Panc1 (cell line): ENCODE measurements at regions not wholly inside any gene's neighbourhood (a gene's known extent, or its start where the extent isn't known, plus 50 kb on each side); places are given as distances from the start of the nearest gene placed in this dataset.

Experiments used
- ATAC-seq: fragments of 200-7000 bp; cut with Tn5 transposase; 2 replicates; pipeline ENCODE4 v1.9.1; 2020; ENCODE audit warnings: mild to moderate bottlenecking, moderate library complexity
- BruUV-seq: library from RNA; stranded (reverse); fragments of 400-500 nt; replicated peaks from 2 replicates; lab custom pipeline; 2021; lab: Mats Ljungman, UMichigan
- CTCF ChIA-PET: fragments of 300-600 bp; sonication (Branson Sonifier 250); formaldehyde crosslinking; loops from one replicate; lab custom pipeline; 2022; ENCODE audit warnings: antibody characterized with exemption; lab: Charles Lee
- POLR2A ChIA-PET: fragments of 300-600 bp; sonication (Branson Sonifier 250); formaldehyde crosslinking; loops from one replicate; lab custom pipeline; 2022; ENCODE audit warnings: antibody characterized with exemption; lab: Charles Lee
- DNase-seq: peaks from one replicate; pipeline ENCODE4 v3.0.0-alpha.2; 2010; ENCODE audit warnings: low read depth, low spot score
- H3K27ac ChIP-seq: 2 replicates; pipeline ENCODE4 v1.5.1; 2011; ENCODE audit warnings: mild to moderate bottlenecking, low read length, inconsistent platforms
- H3K27me3 ChIP-seq: fragments of 200-500 bp; sonication (Bioruptor generic); 2 replicates; pipeline ENCODE4 v1.6.0; 2014; ENCODE audit warnings: low read length, inconsistent platforms; ENCODE audit not compliant: control insufficient read depth, insufficient read depth
- H3K36me3 ChIP-seq: fragments of 200-500 bp; sonication (Bioruptor generic); 2 replicates; pipeline ENCODE4 v1.5.1; 2014; ENCODE audit warnings: inconsistent platforms, mild to moderate bottlenecking, low read length, moderate library complexity; ENCODE audit not compliant: control insufficient read depth, insufficient read depth
- H3K4me1 ChIP-seq: 2 replicates; pipeline ENCODE4 v1.5.1; 2011; ENCODE audit warnings: inconsistent platforms, mild to moderate bottlenecking, low read length, moderate library complexity; ENCODE audit not compliant: control insufficient read depth, insufficient read depth
- H3K4me3 ChIP-seq, 2 experiments: 2 replicates each; pipeline ENCODE4 v1.5.1; 2011 to 2012; ENCODE audit warnings: low read depth in 2 of 2, low read length in 2 of 2, mild to moderate bottlenecking in 2 of 2, inconsistent platforms in 1 of 2, moderate library complexity in 1 of 2
- H3K9me3 ChIP-seq: fragments of 200-500 bp; sonication (Bioruptor generic); 2 replicates; pipeline ENCODE4 v1.5.1; 2014; ENCODE audit warnings: low read depth, mild to moderate bottlenecking, inconsistent platforms, low read length, moderate library complexity; ENCODE audit not compliant: control insufficient read depth, insufficient read depth
- POLR2AphosphoS5 ChIP-seq: IDR thresholded peaks from 2 replicates; pipeline ENCODE4 v1.6.1; 2012; ENCODE audit warnings: mild to moderate bottlenecking, low read depth, low read length, moderate library complexity
- SIN3A ChIP-seq: IDR thresholded peaks from 2 replicates; pipeline ENCODE4 v1.6.1; 2012; ENCODE audit warnings: low read depth, mild to moderate bottlenecking, low read length, moderate library complexity, borderline replicate concordance; ENCODE audit not compliant: insufficient read depth
- TCF7L2 ChIP-seq: IDR thresholded peaks from 2 replicates; pipeline ENCODE4 v1.6.1; 2011; ENCODE audit warnings: mild to moderate bottlenecking, low read depth, low read length, inconsistent platforms
- in situ Hi-C: cut with HindIII; loops from 2 replicates; pipeline ENCODE4 v1.10.0; 2016; ENCODE audit warnings: low sequenced_read_pairs, low pct_unique_long_range_greater_than_20kb
- intact Hi-C: fragments of 100-400 bp; cut with micrococcal nuclease; formaldehyde crosslinking; loops from one replicate; pipeline ENCODE4 v1.10.0; 2022; ENCODE audit not compliant: unreplicated experiment
- TF ChIP-seq, protein P1 (sequence below): fragments of 450-650 bp; IDR thresholded peaks from 2 replicates; pipeline ENCODE4 v1.5.1; 2017; ENCODE audit warnings: mild to moderate bottlenecking
- TF ChIP-seq, protein P2 (sequence below), 2 experiments: IDR thresholded peaks; 2 replicates each; pipeline ENCODE4 v1.6.1; 2011 to 2012; ENCODE audit warnings: low read depth in 2 of 2, control low read depth in 1 of 2, low read length in 1 of 2, mild to moderate bottlenecking in 1 of 2, moderate library complexity in 1 of 2; ENCODE audit not compliant: insufficient read depth in 1 of 2

GRCh38 chr10:15990535-15991129 lies 130.3 kb upstream of the MINDY3 start:
- in situ Hi-C loops (no loop called here), intact Hi-C loops (no loop called here)
- no peak overlapping the region for H3K27ac ChIP-seq
- ChIA-PET CTCF (no interaction called here), POLR2A (no interaction called here)
- no peaks in the 10 kb centered on the region for H3K36me3 ChIP-seq
- H3K4me1 ChIP-seq = no peaks in the 10 kb centered on the region
- no peaks in the 10 kb centered on the region for H3K27me3 ChIP-seq
- H3K9me3 ChIP-seq = no peaks in the 10 kb centered on the region
- no peak for ATAC-seq
- DNase-seq = no peak
- BruUV-seq = no TSS peak
- TF ChIP-seq, protein P1, sequence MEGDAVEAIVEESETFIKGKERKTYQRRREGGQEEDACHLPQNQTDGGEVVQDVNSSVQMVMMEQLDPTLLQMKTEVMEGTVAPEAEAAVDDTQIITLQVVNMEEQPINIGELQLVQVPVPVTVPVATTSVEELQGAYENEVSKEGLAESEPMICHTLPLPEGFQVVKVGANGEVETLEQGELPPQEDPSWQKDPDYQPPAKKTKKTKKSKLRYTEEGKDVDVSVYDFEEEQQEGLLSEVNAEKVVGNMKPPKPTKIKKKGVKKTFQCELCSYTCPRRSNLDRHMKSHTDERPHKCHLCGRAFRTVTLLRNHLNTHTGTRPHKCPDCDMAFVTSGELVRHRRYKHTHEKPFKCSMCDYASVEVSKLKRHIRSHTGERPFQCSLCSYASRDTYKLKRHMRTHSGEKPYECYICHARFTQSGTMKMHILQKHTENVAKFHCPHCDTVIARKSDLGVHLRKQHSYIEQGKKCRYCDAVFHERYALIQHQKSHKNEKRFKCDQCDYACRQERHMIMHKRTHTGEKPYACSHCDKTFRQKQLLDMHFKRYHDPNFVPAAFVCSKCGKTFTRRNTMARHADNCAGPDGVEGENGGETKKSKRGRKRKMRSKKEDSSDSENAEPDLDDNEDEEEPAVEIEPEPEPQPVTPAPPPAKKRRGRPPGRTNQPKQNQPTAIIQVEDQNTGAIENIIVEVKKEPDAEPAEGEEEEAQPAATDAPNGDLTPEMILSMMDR = no peak
- no peak for TF ChIP-seq SIN3A
- TF ChIP-seq, protein P2, sequence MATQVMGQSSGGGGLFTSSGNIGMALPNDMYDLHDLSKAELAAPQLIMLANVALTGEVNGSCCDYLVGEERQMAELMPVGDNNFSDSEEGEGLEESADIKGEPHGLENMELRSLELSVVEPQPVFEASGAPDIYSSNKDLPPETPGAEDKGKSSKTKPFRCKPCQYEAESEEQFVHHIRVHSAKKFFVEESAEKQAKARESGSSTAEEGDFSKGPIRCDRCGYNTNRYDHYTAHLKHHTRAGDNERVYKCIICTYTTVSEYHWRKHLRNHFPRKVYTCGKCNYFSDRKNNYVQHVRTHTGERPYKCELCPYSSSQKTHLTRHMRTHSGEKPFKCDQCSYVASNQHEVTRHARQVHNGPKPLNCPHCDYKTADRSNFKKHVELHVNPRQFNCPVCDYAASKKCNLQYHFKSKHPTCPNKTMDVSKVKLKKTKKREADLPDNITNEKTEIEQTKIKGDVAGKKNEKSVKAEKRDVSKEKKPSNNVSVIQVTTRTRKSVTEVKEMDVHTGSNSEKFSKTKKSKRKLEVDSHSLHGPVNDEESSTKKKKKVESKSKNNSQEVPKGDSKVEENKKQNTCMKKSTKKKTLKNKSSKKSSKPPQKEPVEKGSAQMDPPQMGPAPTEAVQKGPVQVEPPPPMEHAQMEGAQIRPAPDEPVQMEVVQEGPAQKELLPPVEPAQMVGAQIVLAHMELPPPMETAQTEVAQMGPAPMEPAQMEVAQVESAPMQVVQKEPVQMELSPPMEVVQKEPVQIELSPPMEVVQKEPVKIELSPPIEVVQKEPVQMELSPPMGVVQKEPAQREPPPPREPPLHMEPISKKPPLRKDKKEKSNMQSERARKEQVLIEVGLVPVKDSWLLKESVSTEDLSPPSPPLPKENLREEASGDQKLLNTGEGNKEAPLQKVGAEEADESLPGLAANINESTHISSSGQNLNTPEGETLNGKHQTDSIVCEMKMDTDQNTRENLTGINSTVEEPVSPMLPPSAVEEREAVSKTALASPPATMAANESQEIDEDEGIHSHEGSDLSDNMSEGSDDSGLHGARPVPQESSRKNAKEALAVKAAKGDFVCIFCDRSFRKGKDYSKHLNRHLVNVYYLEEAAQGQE (IDR thresholded peaks at IDR 0.05; ENCODE audit: insufficient read depth in 1 of 2, low read depth in 2 of 2, low read length in 1 of 2) = no peak
- TF ChIP-seq TCF7L2 = no peak
- no peak for TF ChIP-seq POLR2AphosphoS5
- no peak overlapping the region for H3K4me3 ChIP-seq

DNA sequence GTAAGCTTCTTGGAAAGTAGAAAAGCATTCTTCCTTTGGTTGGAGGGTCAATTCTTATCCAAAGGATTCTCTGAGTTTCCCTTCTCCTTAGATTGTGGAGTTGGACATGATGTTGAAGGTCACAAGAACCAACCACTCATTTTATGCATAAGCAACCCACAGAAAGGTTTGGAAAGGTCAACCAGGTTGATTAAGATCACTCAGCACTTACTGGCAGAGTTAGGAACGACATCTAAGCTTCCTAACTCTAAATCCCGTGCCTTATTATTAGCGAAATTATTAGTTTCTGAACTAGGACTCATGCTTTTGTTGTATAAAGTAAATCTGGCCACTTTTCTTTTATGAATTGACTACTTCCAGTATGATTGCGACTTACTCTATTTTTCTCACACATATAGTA lies 137.0 kb upstream of the MINDY3 start:
- Histone ChIP-seq H3K9me3 (no peaks in the 10 kb centered on the region), H3K4me1 (no peaks in the 10 kb centered on the region), H3K27ac (no peak overlapping the region), H3K27me3 (no peaks in the 10 kb centered on the region), H3K36me3 (no peaks in the 10 kb centered on the region), H3K4me3 (no peak overlapping the region)
- ATAC-seq = no peak
- BruUV-seq = no TSS peak
- in situ Hi-C loops = no loop called here
- CTCF ChIA-PET = no interaction called here
- POLR2A ChIA-PET = no interaction called here
- intact Hi-C loops = no loop called here
- TF ChIP-seq, protein P1 = no peak
- TF ChIP-seq, protein P2 (IDR thresholded peaks at IDR 0.05; ENCODE audit: insufficient read depth in 1 of 2, low read depth in 2 of 2, low read length in 1 of 2) = no peak
- TF ChIP-seq POLR2AphosphoS5 (no peak), TCF7L2 (no peak), SIN3A (no peak)
- no peak for DNase-seq
